Psoas muscle (tissue), 7 donors: ENCODE measurements at regions not wholly inside any gene's neighbourhood (a gene's known extent, or its start where the extent isn't known, plus 50 kb on each side); places are given as distances from the start of the nearest gene placed in this dataset.

Experiments used
- ATAC-seq, 4 donors: fragments of 200-7000 bp; cut with Tn5 transposase; one replicate each; pipeline ENCODE4 v1.9.1; 2020; ENCODE audit warnings: moderate library complexity in 3 of 4, mild to moderate bottlenecking in 2 of 4
- DNase-seq, 2 donors: peaks; one replicate each; pipeline ENCODE4 v3.0.0-alpha.2; 2020
- H3K27ac ChIP-seq: fragments of 200-600 bp; one replicate; pipeline ENCODE4 v1.8.0; 2022
- H3K27me3 ChIP-seq, 3 donors: fragments of 200-600 bp in 1 of 3; one replicate each; pipeline versions ENCODE4 v1.6.1 to v1.8.0; 2013 to 2022; ENCODE audit warnings: low read length in 2 of 3, mild to moderate bottlenecking in 2 of 3, moderate library complexity in 1 of 3; ENCODE audit not compliant: insufficient read depth in 3 of 3
- H3K36me3 ChIP-seq, 2 donors: fragments of 200-600 bp in 1 of 2; one replicate each; pipeline versions ENCODE4 v1.6.1 to v1.8.0; 2013 to 2022; ENCODE audit warnings: low read depth in 1 of 2, mild to moderate bottlenecking in 1 of 2, moderate library complexity in 1 of 2; ENCODE audit not compliant: insufficient read depth in 1 of 2
- H3K4me1 ChIP-seq: fragments of 200-600 bp; one replicate; pipeline ENCODE4 v1.8.0; 2022
- H3K4me3 ChIP-seq: fragments of 200-600 bp; one replicate; pipeline ENCODE4 v1.8.0; 2022; ENCODE audit warnings: mild to moderate bottlenecking
- H3K9me3 ChIP-seq: fragments of 200-600 bp; one replicate; pipeline ENCODE4 v1.8.0; 2022
- CTCF ChIP-seq: fragments of 200-600 bp; IDR thresholded peaks from one replicate; pipeline ENCODE4 v1.8.0; 2022; ENCODE audit warnings: antibody characterized with exemption
- WGBS, 3 donors: extraction: QIAGEN DNeasy Blood & Tissue Kit; methylation state at CpG; one replicate each; pipeline versions ENCODE4 v1.1.6 to v1.1.7; 2013; 5-methylcytosine and 5-hydroxymethylcytosine counted together
- intact Hi-C, 2 donors: fragments of 100-400 bp; cut with DNase I; formaldehyde crosslinking; loops; one replicate each; pipeline versions ENCODE4 v1.11.0 to v1.14.2; 2022
- donor health status: healthy with polysubstance abuse.
- donor health status: DM: no; HTN: no; CAD: no; lungs with moderate emphysema.
- donor health status: Bipolar disorder and iron deficiency.
- donor health status: healthy.
- donor health status: DM: yes; HTN: yes; CAD: no.
- donor health status: DM: no; HTN: no; CAD: no.
- donor health status: DM: yes; HTN: yes; CAD: no.

GRCh38 chr3:69539134-69539533, 153.2 kb upstream of the FRMD4B start:
- intact Hi-C loops = no loop called here
- H3K27ac ChIP-seq = no peak overlapping the region
- TF ChIP-seq CTCF = no peak

GRCh38 chr3:69538281-69538680, 152.4 kb upstream of the FRMD4B start:
- H3K4me1 ChIP-seq = no peaks in the 10 kb centered on the region
- 61 to 84% (median 70%) methylated on average over 1 of the region's 1 CpG for WGBS, 3 donors
- intact Hi-C loops = no loop called here
- no peaks in the 10 kb centered on the region for H3K9me3 ChIP-seq
- no peak overlapping the region for H3K4me3 ChIP-seq
- no peak for TF ChIP-seq CTCF
- DNase-seq = no peak
- peaks cover 0 to 27% (median 8%) of the 10 kb centered on the region in 3 donors for H3K27me3 ChIP-seq
- no peak overlapping the region for H3K27ac ChIP-seq
- ATAC-seq = no peak
- H3K36me3 ChIP-seq = no peaks in the 10 kb centered on the region

More at GRCh38 chr3:69539134-69539533, 153.2 kb upstream of the FRMD4B start:
- Histone ChIP-seq H3K4me3 (no peak overlapping the region), H3K4me1 (no peaks in the 10 kb centered on the region), H3K36me3 (no peaks in the 10 kb centered on the region), H3K27me3 (peaks cover 0 to 27% (median 8%) of the 10 kb centered on the region in 3 donors), H3K9me3 (no peaks in the 10 kb centered on the region)
- WGBS, 3 donors = 13 to 26% (median 21%) methylated on average over 2 of the region's 2 CpGs
- DNase-seq = no peak
- no peak for ATAC-seq

- no peaks in the 10 kb centered on the region for H3K36me3 ChIP-seq
- no peak for ATAC-seq
- H3K27me3 ChIP-seq = peaks cover 0 to 9% (median 0%) of the 10 kb centered on the region in 3 donors
- 86 to 89% (median 88%) methylated on average over 18 to 19 of the region's 19 CpGs for WGBS, 3 donors
- no peak overlapping the region for H3K27ac ChIP-seq
- no peak for DNase-seq
- H3K4me1 ChIP-seq = no peaks in the 10 kb centered on the region
- intact Hi-C loops = no loop called here
- no peak for TF ChIP-seq CTCF
- no peaks in the 10 kb centered on the region for H3K9me3 ChIP-seq
- no peak overlapping the region for H3K4me3 ChIP-seq
These were observed 150.6 kb upstream of the FRMD4B start for GRCh38 chr3:69536306-69537020.

GRCh38 chr3:69535613-69536012, 149.7 kb upstream of the FRMD4B start:
- intact Hi-C loops = no loop called here
- peaks cover 0 to under 1% (median 0%) of the 10 kb centered on the region in 3 donors for H3K27me3 ChIP-seq

More at GRCh38 chr3:69535613-69536012, 149.7 kb upstream of the FRMD4B start:
- Histone ChIP-seq H3K4me3 (no peak overlapping the region), H3K27ac (no peak overlapping the region), H3K4me1 (no peaks in the 10 kb centered on the region), H3K36me3 (no peaks in the 10 kb centered on the region), H3K9me3 (no peaks in the 10 kb centered on the region)
- DNase-seq (no peak), ATAC-seq (no peak)
- 82 to 96% (median 95%) methylated on average over 8 to 9 of the region's 9 CpGs for WGBS, 3 donors
- no peak for TF ChIP-seq CTCF
